HEK293 (cell line): ENCODE measurements at regions not wholly inside any gene's neighbourhood (a gene's known extent, or its start where the extent isn't known, plus 50 kb on each side); places are given as distances from the start of the nearest gene placed in this dataset.

Source experiments
- CTCF ChIA-PET: fragments of 350-600 bp; formaldehyde crosslinking; extraction: SDS; loops from one replicate; lab custom pipeline; 2021; ENCODE audit warnings: antibody characterized with exemption; lab: Yijun Ruan, JAX
- POLR2A ChIA-PET: fragments of 300-600 bp; formaldehyde crosslinking; extraction: SDS; loops from one replicate; lab custom pipeline; 2020; ENCODE audit warnings: antibody characterized with exemption, inconsistent platforms; lab: Yijun Ruan, JAX
- H3K27ac ChIP-seq: fragments of 200-500 bp; sonication (Bioruptor generic); 2 replicates; pipeline ENCODE4 v1.5.1; 2014; ENCODE audit warnings: low read depth, low read length, control low read depth, inconsistent platforms; ENCODE audit errors: extremely low read depth
- H3K36me3 ChIP-seq, 2 experiments: fragments of 200-500 bp in 1 of 2; sonication (Bioruptor generic) in 1 of 2; 1 replicate in 1 of 2; 2 replicates in 1 of 2; pipeline ENCODE4 v1.5.1; 2014 to 2017; ENCODE audit warnings: inconsistent platforms in 2 of 2, low read length in 2 of 2; ENCODE audit not compliant: control insufficient read depth in 2 of 2, insufficient read depth in 1 of 2
- H3K4me1 ChIP-seq: fragments of 200-500 bp; sonication (Bioruptor generic); 2 replicates; pipeline ENCODE4 v1.5.1; 2014; ENCODE audit warnings: mild to moderate bottlenecking, low read length, inconsistent platforms; ENCODE audit not compliant: control insufficient read depth, insufficient read depth
- H3K4me3 ChIP-seq: 2 replicates; pipeline ENCODE4 v1.5.1; 2011; ENCODE audit warnings: low read depth, mild to moderate bottlenecking, control low read depth, low read length, moderate library complexity
- H3K9me3 ChIP-seq: fragments of 200-500 bp; sonication (Bioruptor generic); 2 replicates; pipeline ENCODE4 v1.5.1; 2014; ENCODE audit warnings: low read depth, low read length, inconsistent platforms; ENCODE audit not compliant: control insufficient read depth, insufficient read depth
- BCL11A ChIP-seq: fragments of 450-650 bp; formaldehyde crosslinking; IDR thresholded peaks from 2 replicates; pipeline ENCODE4 v1.5.1; 2016; ENCODE audit warnings: low read depth, missing biosample characterization, missing genetic modification characterization
- IKZF3 ChIP-seq: fragments of 450-650 bp; IDR thresholded peaks from 2 replicates; pipeline ENCODE4 v1.5.0; 2018; ENCODE audit warnings: missing biosample characterization, mild to moderate bottlenecking, missing genetic modification characterization, moderate library complexity
- WT1 ChIP-seq: fragments of 450-650 bp; formaldehyde crosslinking; IDR thresholded peaks from 2 replicates; pipeline ENCODE4 v1.5.1; 2016; ENCODE audit warnings: missing biosample characterization, missing genetic modification characterization
- YY1 ChIP-seq: fragments of 450-650 bp; formaldehyde crosslinking; IDR thresholded peaks from 2 replicates; pipeline ENCODE4 v1.5.1; 2018; ENCODE audit warnings: missing biosample characterization, missing genetic modification characterization
- ZBTB17 ChIP-seq: fragments of 450-650 bp; formaldehyde crosslinking; IDR thresholded peaks from 2 replicates; pipeline ENCODE4 v1.5.1; 2016; ENCODE audit warnings: missing biosample characterization, missing genetic modification characterization
- ZBTB7A ChIP-seq: fragments of 450-650 bp; formaldehyde crosslinking; IDR thresholded peaks from 2 replicates; pipeline ENCODE4 v1.5.1; 2016; ENCODE audit warnings: low read depth, missing biosample characterization, missing genetic modification characterization
- ZFP37 ChIP-seq: fragments of 450-650 bp; formaldehyde crosslinking; IDR thresholded peaks from 2 replicates; pipeline ENCODE4 v1.5.1; 2016; ENCODE audit warnings: missing biosample characterization, missing genetic modification characterization
- ZNF146 ChIP-seq: fragments of 450-650 bp; formaldehyde crosslinking; IDR thresholded peaks from 2 replicates; pipeline ENCODE4 v1.5.1; 2016; ENCODE audit warnings: missing biosample characterization, missing genetic modification characterization
- ZNF16 ChIP-seq: fragments of 450-650 bp; formaldehyde crosslinking; IDR thresholded peaks from 2 replicates; pipeline ENCODE4 v1.5.1; 2016; ENCODE audit warnings: low read depth, missing biosample characterization, missing genetic modification characterization
- ZNF2 ChIP-seq: fragments of 450-650 bp; formaldehyde crosslinking; IDR thresholded peaks from 2 replicates; pipeline ENCODE4 v1.5.1; 2016; ENCODE audit warnings: missing biosample characterization, missing genetic modification characterization
- ZNF23 ChIP-seq: fragments of 450-650 bp; formaldehyde crosslinking; IDR thresholded peaks from 2 replicates; pipeline ENCODE4 v1.5.1; 2016; ENCODE audit warnings: missing biosample characterization, missing genetic modification characterization, borderline replicate concordance
- ZNF350 ChIP-seq: fragments of 450-650 bp; formaldehyde crosslinking; IDR thresholded peaks from 2 replicates; pipeline ENCODE4 v1.5.0; 2017; ENCODE audit warnings: missing biosample characterization, mild to moderate bottlenecking, missing genetic modification characterization
- ZNF354C ChIP-seq: fragments of 450-650 bp; formaldehyde crosslinking; IDR thresholded peaks from 2 replicates; pipeline ENCODE4 v1.5.1; 2016; ENCODE audit warnings: missing biosample characterization, missing genetic modification characterization, low read depth, borderline replicate concordance
- ZNF426 ChIP-seq: fragments of 450-650 bp; formaldehyde crosslinking; IDR thresholded peaks from 2 replicates; pipeline ENCODE4 v1.5.1; 2017; ENCODE audit warnings: missing biosample characterization, missing genetic modification characterization, mild to moderate bottlenecking, inconsistent platforms, moderate library complexity
- ZNF473 ChIP-seq: fragments of 450-650 bp; formaldehyde crosslinking; IDR thresholded peaks from 2 replicates; pipeline ENCODE4 v1.5.1; 2017; ENCODE audit warnings: missing biosample characterization, missing genetic modification characterization
- ZNF501 ChIP-seq: fragments of 450-650 bp; formaldehyde crosslinking; IDR thresholded peaks from 2 replicates; pipeline ENCODE4 v1.5.1; 2016; ENCODE audit warnings: missing biosample characterization, missing genetic modification characterization
- ZNF514 ChIP-seq: fragments of 450-650 bp; formaldehyde crosslinking; IDR thresholded peaks from 2 replicates; pipeline ENCODE4 v1.5.1; 2016; ENCODE audit warnings: missing biosample characterization, missing genetic modification characterization
- ZNF600 ChIP-seq: fragments of 450-650 bp; formaldehyde crosslinking; IDR thresholded peaks from 2 replicates; pipeline ENCODE4 v1.5.1; 2016; ENCODE audit warnings: missing biosample characterization, missing genetic modification characterization
- ZNF785 ChIP-seq: fragments of 450-650 bp; formaldehyde crosslinking; IDR thresholded peaks from 2 replicates; pipeline ENCODE4 v1.5.1; 2016; ENCODE audit warnings: missing biosample characterization, missing genetic modification characterization
- ZSCAN16 ChIP-seq: fragments of 450-650 bp; formaldehyde crosslinking; IDR thresholded peaks from 2 replicates; pipeline ENCODE4 v1.5.1; 2016; ENCODE audit warnings: missing biosample characterization, missing genetic modification characterization
- TF ChIP-seq, protein P1 (sequence below): fragments of 450-650 bp; formaldehyde crosslinking; IDR thresholded peaks from 2 replicates; pipeline ENCODE4 v1.5.1; 2016; ENCODE audit warnings: missing biosample characterization, missing genetic modification characterization
- TF ChIP-seq, protein P2 (sequence below): fragments of 450-650 bp; formaldehyde crosslinking; IDR thresholded peaks from 2 replicates; pipeline ENCODE4 v1.5.1; 2016; ENCODE audit warnings: missing biosample characterization, missing genetic modification characterization, borderline replicate concordance
- TF ChIP-seq, protein P3 (sequence below): fragments of 450-650 bp; formaldehyde crosslinking; IDR thresholded peaks from 2 replicates; pipeline ENCODE4 v1.5.1; 2016; ENCODE audit warnings: missing biosample characterization, missing genetic modification characterization
- TF ChIP-seq, protein P4 (sequence below): fragments of 450-650 bp; formaldehyde crosslinking; IDR thresholded peaks from 2 replicates; pipeline ENCODE4 v1.5.1; 2016; ENCODE audit warnings: missing biosample characterization, missing genetic modification characterization

DNA sequence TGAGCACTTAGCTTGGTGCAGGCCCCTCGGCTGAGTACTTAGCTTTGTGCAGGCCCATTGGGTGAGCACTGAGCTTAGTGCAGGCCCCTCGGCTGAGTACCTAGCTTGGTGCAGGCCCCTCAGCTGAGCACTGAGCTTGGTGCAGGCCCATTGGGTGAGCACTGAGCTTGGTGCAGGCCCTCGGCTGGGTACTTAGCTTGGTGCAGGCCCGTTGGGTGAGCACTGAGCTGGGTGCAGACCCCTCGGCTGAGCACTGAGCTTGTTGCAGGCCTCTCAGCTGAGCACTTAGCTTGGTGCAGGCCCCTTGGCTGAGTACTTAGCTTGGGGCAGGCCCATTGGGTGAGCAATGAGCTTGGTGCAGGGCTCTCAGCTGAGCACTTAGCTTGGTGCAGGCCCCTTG lies 387.1 kb downstream of the THBS2 start:
- ChIA-PET CTCF (interaction anchor here (0.6 to 1.3 kb wide), 2 partner anchors 9 to 845 kb away, joined by 3 read pairs; no protein-coding TSS in a partner anchor), POLR2A (no interaction called here)
- H3K36me3 ChIP-seq: no peaks in the 10 kb centered on the region
- no peak overlapping the region for H3K27ac ChIP-seq
- no peak overlapping the region for H3K4me3 ChIP-seq
- H3K4me1 ChIP-seq: no peaks in the 10 kb centered on the region
- H3K9me3 ChIP-seq: no peaks in the 10 kb centered on the region
- TF ChIP-seq ZNF785 (no peak), ZNF426 (tag by site-specific recombination) (no peak), ZNF354C (tag by site-specific recombination) (no peak), IKZF3 (no peak), ZBTB17 (tag by site-specific recombination) (no peak), ZNF146 (tag by site-specific recombination) (no peak)
- TF ChIP-seq, protein P1, sequence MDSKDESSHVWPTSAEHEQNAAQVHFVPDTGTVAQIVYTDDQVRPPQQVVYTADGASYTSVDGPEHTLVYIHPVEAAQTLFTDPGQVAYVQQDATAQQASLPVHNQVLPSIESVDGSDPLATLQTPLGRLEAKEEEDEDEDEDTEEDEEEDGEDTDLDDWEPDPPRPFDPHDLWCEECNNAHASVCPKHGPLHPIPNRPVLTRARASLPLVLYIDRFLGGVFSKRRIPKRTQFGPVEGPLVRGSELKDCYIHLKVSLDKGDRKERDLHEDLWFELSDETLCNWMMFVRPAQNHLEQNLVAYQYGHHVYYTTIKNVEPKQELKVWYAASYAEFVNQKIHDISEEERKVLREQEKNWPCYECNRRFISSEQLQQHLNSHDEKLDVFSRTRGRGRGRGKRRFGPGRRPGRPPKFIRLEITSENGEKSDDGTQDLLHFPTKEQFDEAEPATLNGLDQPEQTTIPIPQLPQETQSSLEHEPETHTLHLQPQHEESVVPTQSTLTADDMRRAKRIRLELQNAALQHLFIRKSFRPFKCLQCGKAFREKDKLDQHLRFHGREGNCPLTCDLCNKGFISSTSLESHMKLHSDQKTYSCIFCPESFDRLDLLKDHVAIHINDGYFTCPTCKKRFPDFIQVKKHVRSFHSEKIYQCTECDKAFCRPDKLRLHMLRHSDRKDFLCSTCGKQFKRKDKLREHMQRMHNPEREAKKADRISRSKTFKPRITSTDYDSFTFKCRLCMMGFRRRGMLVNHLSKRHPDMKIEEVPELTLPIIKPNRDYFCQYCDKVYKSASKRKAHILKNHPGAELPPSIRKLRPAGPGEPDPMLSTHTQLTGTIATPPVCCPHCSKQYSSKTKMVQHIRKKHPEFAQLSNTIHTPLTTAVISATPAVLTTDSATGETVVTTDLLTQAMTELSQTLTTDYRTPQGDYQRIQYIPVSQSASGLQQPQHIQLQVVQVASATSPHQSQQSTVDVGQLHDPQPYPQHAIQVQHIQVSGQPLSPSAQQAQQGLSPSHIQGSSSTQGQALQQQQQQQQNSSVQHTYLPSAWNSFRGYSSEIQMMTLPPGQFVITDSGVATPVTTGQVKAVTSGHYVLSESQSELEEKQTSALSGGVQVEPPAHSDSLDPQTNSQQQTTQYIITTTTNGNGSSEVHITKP (tag by site-specific recombination): no peak
- TF ChIP-seq, protein P2, sequence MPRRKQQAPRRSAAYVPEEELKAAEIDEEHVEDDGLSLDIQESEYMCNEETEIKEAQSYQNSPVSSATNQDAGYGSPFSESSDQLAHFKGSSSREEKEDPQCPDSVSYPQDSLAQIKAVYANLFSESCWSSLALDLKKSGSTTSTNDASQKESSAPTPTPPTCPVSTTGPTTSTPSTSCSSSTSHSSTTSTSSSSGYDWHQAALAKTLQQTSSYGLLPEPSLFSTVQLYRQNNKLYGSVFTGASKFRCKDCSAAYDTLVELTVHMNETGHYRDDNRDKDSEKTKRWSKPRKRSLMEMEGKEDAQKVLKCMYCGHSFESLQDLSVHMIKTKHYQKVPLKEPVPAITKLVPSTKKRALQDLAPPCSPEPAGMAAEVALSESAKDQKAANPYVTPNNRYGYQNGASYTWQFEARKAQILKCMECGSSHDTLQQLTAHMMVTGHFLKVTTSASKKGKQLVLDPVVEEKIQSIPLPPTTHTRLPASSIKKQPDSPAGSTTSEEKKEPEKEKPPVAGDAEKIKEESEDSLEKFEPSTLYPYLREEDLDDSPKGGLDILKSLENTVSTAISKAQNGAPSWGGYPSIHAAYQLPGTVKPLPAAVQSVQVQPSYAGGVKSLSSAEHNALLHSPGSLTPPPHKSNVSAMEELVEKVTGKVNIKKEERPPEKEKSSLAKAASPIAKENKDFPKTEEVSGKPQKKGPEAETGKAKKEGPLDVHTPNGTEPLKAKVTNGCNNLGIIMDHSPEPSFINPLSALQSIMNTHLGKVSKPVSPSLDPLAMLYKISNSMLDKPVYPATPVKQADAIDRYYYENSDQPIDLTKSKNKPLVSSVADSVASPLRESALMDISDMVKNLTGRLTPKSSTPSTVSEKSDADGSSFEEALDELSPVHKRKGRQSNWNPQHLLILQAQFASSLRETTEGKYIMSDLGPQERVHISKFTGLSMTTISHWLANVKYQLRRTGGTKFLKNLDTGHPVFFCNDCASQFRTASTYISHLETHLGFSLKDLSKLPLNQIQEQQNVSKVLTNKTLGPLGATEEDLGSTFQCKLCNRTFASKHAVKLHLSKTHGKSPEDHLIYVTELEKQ (tag by site-specific recombination): no peak

DNA sequence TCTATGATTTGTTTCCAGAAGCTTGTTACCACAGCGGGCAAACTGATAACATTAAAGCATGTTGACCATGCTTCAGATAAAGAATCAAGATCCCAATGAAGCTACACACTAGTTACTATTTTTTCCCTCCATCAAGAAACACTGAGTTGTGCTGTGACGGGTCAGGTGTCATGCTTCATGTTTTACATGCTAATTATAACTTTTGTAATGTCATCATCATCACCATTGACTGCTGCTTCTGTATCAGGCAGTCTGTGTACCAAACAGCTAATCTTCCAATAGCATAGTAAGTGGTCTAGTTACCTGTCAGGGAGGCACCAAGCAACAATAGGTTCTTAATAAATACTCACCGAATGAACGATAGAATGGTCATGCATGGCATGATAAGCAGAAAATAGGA lies 388.1 kb downstream of the THBS2 start:
- ChIA-PET POLR2A (no interaction called here), CTCF (no interaction called here)
- no peak overlapping the region for H3K4me3 ChIP-seq
- H3K27ac ChIP-seq: no peak overlapping the region
- H3K36me3 ChIP-seq: no peaks in the 10 kb centered on the region
- TF ChIP-seq ZNF501 (no peak), ZNF2 (tag by site-specific recombination) (no peak), ZNF350 (no peak), ZNF23 (tag by site-specific recombination) (no peak), ZNF16 (tag by site-specific recombination) (no peak), ZNF354C (tag by site-specific recombination) (no peak), ZNF473 (tag by site-specific recombination) (no peak), BCL11A (tag by site-specific recombination) (no peak), ZBTB7A (tag by site-specific recombination) (no peak), ZNF600 (tag by site-specific recombination) (no peak), ZFP37 (tag by site-specific recombination) (no peak), ZSCAN16 (no peak), YY1 (no peak), ZNF514 (tag by site-specific recombination) (no peak), WT1 (tag by site-specific recombination) (no peak)
- TF ChIP-seq, protein P3, sequence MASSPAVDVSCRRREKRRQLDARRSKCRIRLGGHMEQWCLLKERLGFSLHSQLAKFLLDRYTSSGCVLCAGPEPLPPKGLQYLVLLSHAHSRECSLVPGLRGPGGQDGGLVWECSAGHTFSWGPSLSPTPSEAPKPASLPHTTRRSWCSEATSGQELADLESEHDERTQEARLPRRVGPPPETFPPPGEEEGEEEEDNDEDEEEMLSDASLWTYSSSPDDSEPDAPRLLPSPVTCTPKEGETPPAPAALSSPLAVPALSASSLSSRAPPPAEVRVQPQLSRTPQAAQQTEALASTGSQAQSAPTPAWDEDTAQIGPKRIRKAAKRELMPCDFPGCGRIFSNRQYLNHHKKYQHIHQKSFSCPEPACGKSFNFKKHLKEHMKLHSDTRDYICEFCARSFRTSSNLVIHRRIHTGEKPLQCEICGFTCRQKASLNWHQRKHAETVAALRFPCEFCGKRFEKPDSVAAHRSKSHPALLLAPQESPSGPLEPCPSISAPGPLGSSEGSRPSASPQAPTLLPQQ (tag by site-specific recombination): no peak
- TF ChIP-seq, protein P4, sequence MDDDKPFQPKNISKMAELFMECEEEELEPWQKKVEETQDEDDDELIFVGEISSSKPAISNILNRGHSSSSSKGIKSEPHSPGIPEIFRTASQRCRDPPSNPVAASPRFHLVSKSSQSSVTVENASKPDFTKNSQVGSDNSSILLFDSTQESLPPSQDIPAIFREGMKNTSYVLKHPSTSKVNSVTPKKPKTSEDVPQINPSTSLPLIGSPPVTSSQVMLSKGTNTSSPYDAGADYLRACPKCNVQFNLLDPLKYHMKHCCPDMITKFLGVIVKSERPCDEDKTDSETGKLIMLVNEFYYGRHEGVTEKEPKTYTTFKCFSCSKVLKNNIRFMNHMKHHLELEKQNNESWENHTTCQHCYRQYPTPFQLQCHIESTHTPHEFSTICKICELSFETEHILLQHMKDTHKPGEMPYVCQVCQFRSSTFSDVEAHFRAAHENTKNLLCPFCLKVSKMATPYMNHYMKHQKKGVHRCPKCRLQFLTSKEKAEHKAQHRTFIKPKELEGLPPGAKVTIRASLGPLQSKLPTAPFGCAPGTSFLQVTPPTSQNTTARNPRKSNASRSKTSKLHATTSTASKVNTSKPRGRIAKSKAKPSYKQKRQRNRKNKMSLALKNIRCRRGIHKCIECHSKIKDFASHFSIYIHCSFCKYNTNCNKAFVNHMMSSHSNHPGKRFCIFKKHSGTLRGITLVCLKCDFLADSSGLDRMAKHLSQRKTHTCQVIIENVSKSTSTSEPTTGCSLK (tag by site-specific recombination): no peak
- H3K9me3 ChIP-seq: no peaks in the 10 kb centered on the region
- no peaks in the 10 kb centered on the region for H3K4me1 ChIP-seq
